ENCODE measurements at regions not wholly inside any gene's neighbourhood (a gene's known extent, or its start where the extent isn't known, plus 50 kb on each side); places are given as distances from the start of the nearest gene placed in this dataset.
A peak's percentile ranks its signal among the peaks of the same experiment; 100 is the strongest.

DNA sequence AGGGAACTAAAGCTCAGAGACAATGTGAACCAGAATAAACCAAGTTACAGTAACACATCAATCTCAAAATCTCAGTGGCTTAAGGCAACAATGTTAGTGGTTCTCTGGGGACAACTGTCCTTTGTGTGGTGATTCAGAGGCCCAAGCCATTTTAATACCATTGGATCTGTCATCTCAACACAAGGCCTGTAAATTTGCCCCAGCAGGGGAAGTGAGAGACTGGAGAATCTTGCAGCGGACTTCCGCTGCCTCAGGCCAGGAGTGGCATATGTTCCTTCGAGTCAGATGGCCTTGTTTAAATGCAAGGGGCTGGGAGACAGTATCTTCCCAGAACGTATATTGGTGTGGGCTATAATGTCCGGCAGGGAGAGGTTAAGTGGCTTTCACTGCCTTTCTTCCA lies 126.0 kb downstream of the CD83 start:
- H3K9me3 Mint-ChIP-seq: peaks cover 0 to 1% of the 10 kb centered on the region in 2 donors
- ATAC-seq (replicated peaks in 1 of 2): no peak
- H3K4me3 Mint-ChIP-seq: no peak overlapping the region
- H3K36me3 Mint-ChIP-seq (ENCODE audit: insufficient read depth in 2 of 2): peaks cover 0 to 7% of the 10 kb centered on the region in 2 donors
- no peak for DNase-seq
- H3K4me1 Mint-ChIP-seq (ENCODE audit: low read depth): peaks cover 11% of the 10 kb centered on the region
- no peaks in the 10 kb centered on the region for H3K27me3 Mint-ChIP-seq (ENCODE audit: low read depth)
- no peak overlapping the region for H3K27ac Mint-ChIP-seq

DNA sequence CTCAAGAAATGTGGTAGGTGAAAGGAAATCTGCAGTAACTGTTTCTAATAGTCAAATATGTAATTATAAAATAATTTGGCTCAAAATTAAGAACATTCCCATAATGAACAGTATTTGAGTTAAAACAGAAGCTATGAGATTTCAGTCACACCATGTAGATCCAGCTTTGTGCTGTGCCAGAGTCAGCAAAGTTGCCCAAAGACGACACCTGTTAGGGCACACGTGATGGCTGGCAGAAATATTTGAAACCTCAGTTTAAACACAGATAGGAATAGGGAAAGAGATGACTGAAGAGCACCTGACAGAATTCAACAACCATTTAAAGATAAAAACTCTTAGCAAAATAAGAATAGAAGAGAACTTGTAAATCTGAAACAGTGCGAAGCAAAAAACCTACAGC lies 129.3 kb downstream of the CD83 start:
- no peak for ATAC-seq (replicated peaks in 1 of 2)
- Mint-ChIP-seq H3K4me1 (ENCODE audit: low read depth) (no peaks in the 10 kb centered on the region), H3K27me3 (ENCODE audit: low read depth) (no peaks in the 10 kb centered on the region), H3K4me3 (no peak overlapping the region), H3K27ac (no peak overlapping the region), H3K36me3 (ENCODE audit: insufficient read depth in 2 of 2) (peaks cover 0 to 2% of the 10 kb centered on the region in 2 donors), H3K9me3 (peaks cover 0 to 1% of the 10 kb centered on the region in 2 donors)
- DNase-seq: no peak

DNA sequence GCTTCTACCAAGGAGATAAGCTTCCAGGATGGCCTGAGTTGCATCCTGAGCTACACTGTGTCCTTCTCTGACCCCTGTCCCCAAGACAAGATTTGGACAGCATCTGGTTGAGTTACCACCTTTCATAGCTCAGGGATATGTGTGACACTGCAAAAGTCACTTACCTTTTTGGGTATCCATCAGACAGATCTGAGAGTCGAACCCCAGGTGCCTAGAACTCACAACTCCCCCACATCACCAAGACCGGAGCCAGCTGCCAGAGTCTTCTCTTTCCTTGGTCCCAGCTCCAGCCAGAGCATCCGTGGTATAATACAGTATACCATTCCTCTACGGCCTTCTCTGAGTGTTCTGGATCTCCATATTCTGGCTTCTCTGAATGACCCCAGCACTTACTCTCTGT lies 133.0 kb downstream of the CD83 start:
- Mint-ChIP-seq H3K9me3 (no peaks in the 10 kb centered on the region), H3K27me3 (ENCODE audit: low read depth) (no peaks in the 10 kb centered on the region), H3K27ac (no peak overlapping the region), H3K4me1 (ENCODE audit: low read depth) (peaks cover 7% of the 10 kb centered on the region), H3K4me3 (no peak overlapping the region), H3K36me3 (ENCODE audit: insufficient read depth in 2 of 2) (peaks cover 0 to 2% of the 10 kb centered on the region in 2 donors)
- ATAC-seq (replicated peaks in 1 of 2) (no peak), DNase-seq (no peak)

DNA sequence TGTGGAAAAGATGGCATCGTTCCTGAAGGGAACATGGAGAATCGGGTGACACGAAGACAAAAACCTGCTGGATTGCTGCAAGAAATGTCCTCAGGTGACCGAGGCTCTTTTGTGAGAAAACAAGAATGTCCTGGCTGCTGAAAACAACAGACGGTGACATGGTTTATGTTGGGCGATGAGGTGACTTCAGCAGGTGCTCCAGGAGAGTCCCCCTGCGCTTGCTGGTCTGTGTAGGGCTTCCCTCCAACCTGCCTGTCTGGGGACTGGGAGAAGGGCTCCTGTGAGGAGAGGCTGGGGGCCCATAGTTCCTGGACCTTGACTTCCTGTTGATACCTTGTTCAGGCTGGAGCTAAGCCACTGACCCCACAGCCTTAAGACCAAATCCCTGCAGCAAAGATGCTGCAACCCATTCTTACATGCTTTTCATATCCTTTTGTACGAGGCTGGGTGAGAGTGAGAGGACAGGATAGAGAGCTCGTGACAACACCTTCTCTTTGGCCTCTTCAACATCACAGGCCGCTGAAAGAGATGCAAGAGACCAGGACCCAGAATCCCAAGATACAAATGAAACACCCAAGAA lies 134.8 kb downstream of the CD83 start:
- Mint-ChIP-seq H3K9me3 (no peaks in the 10 kb centered on the region), H3K4me1 (ENCODE audit: low read depth) (peaks cover 7% of the 10 kb centered on the region), H3K27me3 (ENCODE audit: low read depth) (no peaks in the 10 kb centered on the region), H3K27ac (no peak overlapping the region), H3K36me3 (ENCODE audit: insufficient read depth in 2 of 2) (peaks cover 0 to 2% of the 10 kb centered on the region in 2 donors), H3K4me3 (no peak overlapping the region)
- DNase-seq (no peak), ATAC-seq (replicated peaks in 1 of 2) (no peak)

DNA sequence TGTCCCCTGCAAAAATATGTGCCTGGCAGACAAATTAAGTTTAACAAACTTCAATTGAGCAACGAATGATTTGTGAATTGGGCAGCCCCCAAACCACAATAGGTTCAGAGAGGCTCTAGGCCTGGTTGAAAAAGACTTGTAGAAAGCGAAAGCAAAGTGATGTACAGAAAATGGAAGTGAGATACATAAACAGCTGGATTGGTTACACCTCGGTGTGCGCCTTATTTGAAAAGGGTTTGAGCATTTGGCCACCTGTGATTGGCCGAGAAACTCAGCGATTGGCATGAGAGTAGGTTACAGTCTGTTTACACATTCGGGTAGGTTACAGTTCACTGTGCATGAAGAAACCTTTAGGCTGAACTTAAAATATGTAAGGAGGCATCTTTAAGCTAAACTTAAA lies 136.9 kb downstream of the CD83 start:
- no peak for ATAC-seq (replicated peaks in 1 of 2)

DNA sequence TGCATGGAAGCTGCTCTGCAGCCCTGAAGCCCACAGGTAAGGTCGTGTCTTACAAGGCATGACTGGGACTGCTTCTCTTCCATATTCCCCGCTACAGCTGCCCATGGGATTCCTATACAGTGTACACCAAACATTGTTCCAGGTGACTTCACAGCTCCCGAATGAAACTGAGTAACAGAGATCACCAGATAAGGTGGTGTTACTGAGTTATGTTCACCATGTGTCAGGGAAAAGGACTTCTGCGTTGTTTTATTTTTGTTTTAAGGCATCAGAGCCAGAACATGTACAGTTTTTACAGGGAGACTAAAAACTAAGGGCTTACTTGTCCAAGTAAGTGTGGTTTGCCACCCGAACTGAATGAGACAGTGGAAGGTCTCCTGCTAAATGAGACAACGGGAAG lies 138.3 kb downstream of the CD83 start:
- Mint-ChIP-seq H3K36me3 (ENCODE audit: insufficient read depth in 2 of 2) (peaks cover 2% of the 10 kb centered on the region in 2 donors), H3K27me3 (ENCODE audit: low read depth) (no peaks in the 10 kb centered on the region), H3K9me3 (peaks cover 0 to 4% of the 10 kb centered on the region in 2 donors), H3K4me3 (no peak overlapping the region), H3K27ac (no peak overlapping the region), H3K4me1 (ENCODE audit: low read depth) (peaks cover 7% of the 10 kb centered on the region)
- ATAC-seq (replicated peaks in 1 of 2) (no peak), DNase-seq (no peak)

More for the DNA sequence above, 136.9 kb downstream of the CD83 start:
- H3K4me3 Mint-ChIP-seq: no peak overlapping the region
- H3K27me3 Mint-ChIP-seq (ENCODE audit: low read depth): no peaks in the 10 kb centered on the region
- H3K36me3 Mint-ChIP-seq (ENCODE audit: insufficient read depth in 2 of 2): no peaks in the 10 kb centered on the region
- DNase-seq: no peak
- peak overlapping the region; percentile 48 for H3K27ac Mint-ChIP-seq
- no peaks in the 10 kb centered on the region for H3K9me3 Mint-ChIP-seq
- peaks cover 7% of the 10 kb centered on the region for H3K4me1 Mint-ChIP-seq (ENCODE audit: low read depth)

DNA sequence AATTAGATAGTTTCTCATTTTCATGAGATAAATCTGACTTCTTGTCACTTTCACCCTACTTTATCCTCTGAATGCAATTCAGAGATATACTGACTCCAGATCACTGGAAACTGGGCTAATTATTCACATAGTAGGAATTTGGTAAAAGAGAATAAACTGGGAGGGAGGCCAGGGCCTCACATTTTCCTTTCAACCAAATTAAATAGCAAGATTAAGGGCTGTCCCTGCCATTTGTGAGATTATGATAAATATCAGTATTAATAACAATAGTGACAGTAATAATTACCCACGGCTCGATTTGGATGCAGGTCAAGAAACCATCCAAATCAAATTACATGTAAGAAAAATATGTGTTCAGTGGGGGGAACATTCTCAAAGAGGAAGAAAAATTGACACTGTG lies 140.5 kb downstream of the CD83 start:
- Mint-ChIP-seq H3K9me3 (peaks cover 0 to 5% of the 10 kb centered on the region in 2 donors), H3K4me1 (ENCODE audit: low read depth) (peaks cover 7% of the 10 kb centered on the region), H3K27ac (no peak overlapping the region), H3K4me3 (no peak overlapping the region), H3K36me3 (ENCODE audit: insufficient read depth in 2 of 2) (peaks cover 2 to 5% of the 10 kb centered on the region in 2 donors), H3K27me3 (ENCODE audit: low read depth) (no peaks in the 10 kb centered on the region)
- ATAC-seq (replicated peaks in 1 of 2): no peak
- DNase-seq: no peak

DNA sequence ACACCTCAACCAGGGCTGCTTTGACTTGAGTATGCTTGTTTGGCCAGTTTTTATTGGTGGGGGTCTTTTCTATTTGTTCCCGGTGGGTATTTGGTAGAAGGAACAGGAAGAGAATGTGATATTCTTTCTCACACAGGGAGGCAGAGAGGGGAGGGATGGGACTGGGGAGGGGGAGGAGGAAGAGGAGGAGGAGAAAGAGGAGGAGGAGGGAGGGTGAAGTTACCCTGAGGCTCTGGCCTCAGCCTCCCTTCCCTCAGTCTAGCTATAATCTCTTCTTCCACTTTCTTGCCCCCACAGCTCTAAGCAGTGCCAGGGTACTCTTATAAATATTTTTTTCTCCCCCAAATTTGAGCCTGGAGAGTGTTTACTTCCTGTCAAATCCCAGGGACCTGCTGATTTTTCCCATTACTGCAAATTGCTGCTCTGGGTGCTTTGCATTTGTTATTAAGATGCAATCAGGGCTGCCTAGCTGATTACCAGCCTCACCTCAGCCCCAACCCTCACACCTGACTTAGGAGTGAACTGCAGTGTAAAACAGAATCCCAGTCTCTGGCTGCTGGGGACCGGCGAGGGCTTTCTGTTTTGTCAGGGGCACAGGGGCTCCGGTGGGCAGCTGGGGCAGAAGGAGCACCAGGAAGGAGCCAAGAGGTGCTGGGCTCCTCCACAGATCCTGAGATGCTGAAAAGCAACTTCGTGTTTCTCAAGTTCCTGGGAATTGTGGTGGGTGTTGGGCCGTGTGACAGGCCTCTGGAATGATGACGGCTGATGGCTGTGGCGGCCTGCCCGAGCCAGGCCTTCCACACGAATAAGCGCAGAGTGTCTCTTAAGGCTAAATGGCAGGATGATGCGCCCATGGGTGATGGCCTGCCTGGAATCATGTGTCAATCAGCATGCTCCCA lies 141.4 kb downstream of the CD83 start:
- Mint-ChIP-seq H3K27ac (no peak overlapping the region), H3K36me3 (ENCODE audit: insufficient read depth in 2 of 2) (peaks cover 6% of the 10 kb centered on the region in 2 donors), H3K4me1 (ENCODE audit: low read depth) (peaks cover 7% of the 10 kb centered on the region), H3K4me3 (no peak overlapping the region), H3K9me3 (peaks cover 0 to 5% of the 10 kb centered on the region in 2 donors), H3K27me3 (ENCODE audit: low read depth) (no peaks in the 10 kb centered on the region)
- ATAC-seq (replicated peaks in 1 of 2) (no peak), DNase-seq (no peak)

DNA sequence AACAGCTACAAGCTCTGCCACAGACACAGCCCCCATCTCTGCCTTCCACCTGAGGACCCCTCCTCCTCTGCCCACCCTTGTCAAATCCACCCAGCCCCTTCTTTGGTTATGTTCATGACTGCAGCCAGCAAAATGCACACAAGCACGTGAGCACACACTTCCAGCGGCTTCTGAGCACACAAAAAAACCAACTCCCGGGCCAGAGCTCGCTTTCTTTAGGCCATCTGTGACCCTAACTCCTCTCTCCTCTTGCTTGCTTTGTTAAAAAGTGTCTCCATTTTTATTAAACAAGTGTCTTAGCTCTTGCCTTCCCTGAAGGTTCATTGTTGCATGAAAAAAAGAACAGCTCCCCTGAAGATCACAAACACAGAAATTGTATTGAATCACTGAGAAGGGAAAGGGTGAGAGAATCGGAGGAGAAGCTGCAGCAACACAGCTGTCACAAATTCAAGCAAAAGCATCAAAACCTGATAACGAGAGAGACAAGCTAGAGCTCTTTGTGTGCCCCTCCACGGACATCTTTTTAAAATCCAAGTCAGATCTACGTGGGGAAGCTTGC lies 142.1 kb downstream of the CD83 start:
- Mint-ChIP-seq H3K4me3 (no peak overlapping the region), H3K9me3 (peaks cover 2 to 9% of the 10 kb centered on the region in 2 donors), H3K36me3 (ENCODE audit: insufficient read depth in 2 of 2) (peaks cover 10% of the 10 kb centered on the region in 2 donors), H3K4me1 (ENCODE audit: low read depth) (peaks cover 1% of the 10 kb centered on the region), H3K27ac (no peak overlapping the region), H3K27me3 (ENCODE audit: low read depth) (no peaks in the 10 kb centered on the region)
- DNase-seq: no peak
- ATAC-seq (replicated peaks in 1 of 2): no peak

DNA sequence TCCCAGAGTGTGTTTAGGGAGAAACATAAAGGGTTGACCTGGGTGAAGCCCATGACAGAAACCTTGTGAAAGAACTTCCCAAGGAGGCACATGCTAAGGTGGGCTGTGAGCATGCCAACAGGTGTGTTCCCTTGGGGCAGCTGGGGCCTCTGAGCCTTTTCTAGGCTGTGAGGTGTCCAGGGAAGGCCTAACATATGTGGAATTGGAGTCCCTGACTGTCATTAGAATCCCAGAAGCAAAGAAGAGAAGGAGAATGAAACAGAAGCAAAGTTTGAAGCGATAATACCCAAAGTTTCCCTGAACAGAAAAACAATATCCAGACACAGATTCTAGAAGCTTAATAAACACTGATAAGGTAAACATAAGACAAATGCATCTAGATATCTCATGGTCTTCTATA lies 143.3 kb downstream of the CD83 start:
- DNase-seq: no peak
- H3K9me3 Mint-ChIP-seq: peaks cover 2 to 9% of the 10 kb centered on the region in 2 donors
- no peak overlapping the region for H3K4me3 Mint-ChIP-seq
- peaks cover 8% of the 10 kb centered on the region for H3K4me1 Mint-ChIP-seq (ENCODE audit: low read depth)
- no peak for ATAC-seq (replicated peaks in 1 of 2)
- H3K27ac Mint-ChIP-seq: no peak overlapping the region
- no peaks in the 10 kb centered on the region for H3K27me3 Mint-ChIP-seq (ENCODE audit: low read depth)
- peaks cover 10 to 15% of the 10 kb centered on the region in 2 donors for H3K36me3 Mint-ChIP-seq (ENCODE audit: insufficient read depth in 2 of 2)

DNA sequence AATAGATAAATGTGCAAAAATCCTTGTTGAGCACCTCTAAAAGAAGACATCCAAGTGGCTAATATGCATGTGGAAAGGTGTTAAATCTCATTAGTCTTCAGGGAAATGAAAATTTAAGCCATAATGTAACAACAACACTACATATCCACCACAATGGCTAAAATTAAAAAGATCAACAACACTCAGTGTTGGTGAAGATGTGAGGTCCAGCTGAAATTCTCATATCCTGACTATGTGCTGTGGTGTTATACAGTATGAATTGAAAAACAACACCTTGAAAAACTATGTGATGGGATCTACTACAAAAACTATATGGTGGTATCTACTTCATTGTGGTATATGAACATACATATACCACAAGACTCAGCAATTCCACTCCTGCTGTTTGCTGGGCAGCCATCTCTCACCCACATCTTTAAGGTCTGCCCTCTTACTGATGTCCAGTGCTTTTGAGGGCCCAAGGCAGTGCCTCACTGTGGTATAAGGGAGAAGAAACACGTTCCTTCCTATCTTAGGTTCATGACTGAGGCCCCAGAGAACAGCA lies 146.4 kb downstream of the CD83 start:
- peaks cover 10 to 15% of the 10 kb centered on the region in 2 donors for H3K36me3 Mint-ChIP-seq (ENCODE audit: insufficient read depth in 2 of 2)

DNA sequence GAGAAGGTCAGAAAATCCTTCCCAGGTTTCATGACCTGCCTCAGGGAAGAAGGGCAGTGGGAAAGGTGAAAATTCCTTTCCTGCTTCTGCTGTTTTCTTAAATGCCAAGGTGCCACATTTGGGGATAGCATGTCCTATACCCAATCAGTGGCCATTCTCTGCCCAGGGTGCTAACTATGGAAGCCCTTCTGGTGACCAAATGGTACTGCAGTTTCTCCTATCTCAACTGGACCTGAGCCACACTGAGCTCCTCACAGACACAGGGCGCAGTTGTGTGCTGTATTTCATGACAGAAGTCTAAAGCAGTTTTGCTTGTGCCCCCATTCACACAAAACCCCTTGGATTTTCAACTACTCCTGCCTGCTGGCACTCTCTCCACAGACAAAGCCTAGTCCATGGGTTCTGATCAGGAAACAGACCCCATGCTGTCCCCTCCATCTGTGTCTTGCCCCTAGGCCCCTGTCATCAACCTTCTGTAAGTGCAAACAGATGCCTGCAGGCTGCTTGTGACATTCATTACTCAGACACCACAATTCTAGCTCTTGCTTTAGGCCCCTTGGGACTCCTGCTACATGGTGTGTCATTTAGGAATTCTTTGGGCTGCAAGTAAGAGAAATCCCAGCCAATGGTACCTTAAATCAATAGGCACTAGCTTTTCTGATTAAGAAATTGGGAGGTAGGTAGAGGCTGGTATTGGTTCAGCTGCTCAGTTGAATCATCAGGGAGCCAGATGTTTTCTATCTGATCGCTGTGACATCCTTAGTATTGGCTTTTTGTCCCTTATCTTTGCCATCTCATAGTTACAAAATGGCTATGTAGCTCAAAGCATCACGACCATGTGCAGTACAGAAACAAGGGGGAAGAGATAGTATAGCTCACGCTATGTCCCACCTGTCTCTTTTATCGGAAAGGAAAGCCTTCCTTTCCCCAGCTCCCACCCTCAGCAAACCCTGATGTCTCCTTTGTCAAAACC lies 147.8 kb downstream of the CD83 start:
- Mint-ChIP-seq H3K27me3 (ENCODE audit: low read depth) (no peaks in the 10 kb centered on the region), H3K36me3 (ENCODE audit: insufficient read depth in 2 of 2) (peaks cover 8 to 15% of the 10 kb centered on the region in 2 donors), H3K27ac (no peak overlapping the region), H3K9me3 (peaks cover 2 to 9% of the 10 kb centered on the region in 2 donors), H3K4me1 (ENCODE audit: low read depth) (peaks cover 17% of the 10 kb centered on the region), H3K4me3 (no peak overlapping the region)
- DNase-seq (no peak), ATAC-seq (replicated peaks in 1 of 2) (no peak)

More for the DNA sequence above, 146.4 kb downstream of the CD83 start:
- peaks cover 12% of the 10 kb centered on the region for H3K4me1 Mint-ChIP-seq (ENCODE audit: low read depth)
- H3K27me3 Mint-ChIP-seq (ENCODE audit: low read depth): no peaks in the 10 kb centered on the region
- ATAC-seq (replicated peaks in 1 of 2) (no peak), DNase-seq (no peak)
- peaks cover 2 to 9% of the 10 kb centered on the region in 2 donors for H3K9me3 Mint-ChIP-seq
- no peak overlapping the region for H3K27ac Mint-ChIP-seq
- H3K4me3 Mint-ChIP-seq: no peak overlapping the region

All from activated T-cell treated with anti-CD3 and anti-CD28 coated beads, Interleukin-2, amount 50 U/mL, for 72 hours (primary cell).